IMR-90 (cell line): ENCODE measurements at regions not wholly inside any gene's neighbourhood (a gene's known extent, or its start where the extent isn't known, plus 50 kb on each side); places are given as distances from the start of the nearest gene placed in this dataset.
"Not testable (repeated sequence)": the region's sequence is repeated elsewhere in the genome, so short reads cannot be mapped to it uniquely, and the experiment has no call there.

Experiments
- ATAC-seq: fragments of 200-7000 bp; cut with Tn5 transposase; 2 replicates; pipeline ENCODE4 v1.9.1; 2020; ENCODE audit warnings: low read depth, mild to moderate bottlenecking, moderate library complexity
- BruUV-seq: library from RNA; stranded (reverse); fragments of 400-500 nt; replicated peaks from 2 replicates; lab custom pipeline; 2021; lab: Mats Ljungman, UMichigan
- CTCF ChIA-PET: fragments of 300-600 bp; formaldehyde crosslinking; extraction: SDS; loops from one replicate; lab custom pipeline; 2021; ENCODE audit warnings: antibody characterized with exemption; lab: Yijun Ruan, JAX
- POLR2A ChIA-PET: fragments of 300-600 bp; sonication (Branson Sonifier 250); formaldehyde crosslinking; loops from one replicate; lab custom pipeline; 2022; ENCODE audit warnings: antibody characterized with exemption; ENCODE audit not compliant: unreplicated experiment; lab: Charles Lee
- DNase-seq: peaks from one replicate; pipeline ENCODE4 v3.0.0; 2013
- H2AFZ ChIP-seq: replicated peaks from 2 replicates; pipeline ENCODE3; 2013; ENCODE audit warnings: low read length, mild to moderate bottlenecking; ENCODE audit not compliant: poor library complexity
- H2AK5ac ChIP-seq: 2 replicates; pipeline ENCODE4 v1.6.1; 2013; ENCODE audit warnings: low read depth, low read length, inconsistent platforms
- H2AK9ac ChIP-seq: replicated peaks from 2 replicates; pipeline ENCODE3; 2013; ENCODE audit warnings: mild to moderate bottlenecking, low read depth, low read length, moderate library complexity; ENCODE audit not compliant: poor library complexity
- H2BK120ac ChIP-seq: 2 replicates; pipeline ENCODE4 v1.6.1; 2013; ENCODE audit warnings: low read depth, low read length, inconsistent platforms
- H2BK15ac ChIP-seq: 3 replicates; pipeline ENCODE4 v1.6.1; 2013; ENCODE audit warnings: low read depth, low read length, inconsistent platforms
- H2BK20ac ChIP-seq: 2 replicates; pipeline ENCODE4 v1.6.1; 2013; ENCODE audit warnings: low read depth, mild to moderate bottlenecking, inconsistent platforms, low read length, moderate library complexity
- H2BK5ac ChIP-seq: 2 replicates; pipeline ENCODE4 v1.6.1; 2013; ENCODE audit warnings: mild to moderate bottlenecking, low read depth, low read length, inconsistent platforms; ENCODE audit not compliant: poor library complexity, severe bottlenecking
- H3K14ac ChIP-seq: replicated peaks from 2 replicates; pipeline ENCODE4 v1.6.1; 2013; ENCODE audit warnings: low read depth, low read length, inconsistent platforms
- H3K18ac ChIP-seq: 2 replicates; pipeline ENCODE4 v1.6.1; 2013; ENCODE audit warnings: low read depth, low read length, control low read depth
- H3K23ac ChIP-seq: 2 replicates; pipeline ENCODE4 v1.6.1; 2013; ENCODE audit warnings: low read depth, low read length, inconsistent platforms
- H3K27ac ChIP-seq: 2 replicates; pipeline ENCODE4 v1.5.1; 2013; ENCODE audit warnings: mild to moderate bottlenecking, control low read depth, low read length; ENCODE audit not compliant: insufficient read depth
- H3K27me3 ChIP-seq: 2 replicates; pipeline ENCODE4 v1.6.1; 2013; ENCODE audit warnings: low read length; ENCODE audit not compliant: control insufficient read depth, insufficient read depth
- H3K36me3 ChIP-seq: 2 replicates; pipeline ENCODE4 v1.6.1; 2013; ENCODE audit warnings: low read length, mixed read lengths; ENCODE audit not compliant: control insufficient read depth, insufficient read depth
- H3K4ac ChIP-seq: 2 replicates; pipeline ENCODE4 v1.6.1; 2013; ENCODE audit warnings: low read depth, low read length, inconsistent platforms
- H3K4me1 ChIP-seq: 2 replicates; pipeline ENCODE4 v1.6.1; 2013; ENCODE audit warnings: low read length, mixed read lengths; ENCODE audit not compliant: control insufficient read depth, insufficient read depth
- H3K4me2 ChIP-seq: 2 replicates; pipeline ENCODE4 v1.6.1; 2013; ENCODE audit warnings: low read depth, mild to moderate bottlenecking, control low read depth, low read length, moderate library complexity
- H3K4me3 ChIP-seq: 2 replicates; pipeline ENCODE4 v1.5.1; 2013; ENCODE audit warnings: low read depth, mild to moderate bottlenecking, control low read depth, low read length, moderate library complexity; ENCODE audit not compliant: insufficient read depth
- H3K56ac ChIP-seq: 2 replicates; pipeline ENCODE4 v1.6.1; 2013; ENCODE audit warnings: low read length, inconsistent platforms; ENCODE audit not compliant: insufficient read depth; ENCODE audit errors: extremely low read depth
- H3K79me1 ChIP-seq, 2 experiments: 2 replicates each; pipeline ENCODE4 v1.6.1; 2013; ENCODE audit warnings: low read length in 2 of 2, inconsistent platforms in 1 of 2, low read depth in 1 of 2
- H3K9ac ChIP-seq: 2 replicates; pipeline ENCODE4 v1.6.1; 2013; ENCODE audit warnings: low read depth, low read length, control low read depth
- H3K9me1 ChIP-seq: 2 replicates; pipeline ENCODE4 v1.6.1; 2013; ENCODE audit warnings: low read length, inconsistent platforms; ENCODE audit not compliant: insufficient read depth
- H3K9me3 ChIP-seq: 2 replicates; pipeline ENCODE4 v1.6.1; 2013; ENCODE audit warnings: low read length; ENCODE audit not compliant: control insufficient read depth, insufficient read depth
- H4K20me1 ChIP-seq: 2 replicates; pipeline ENCODE4 v1.6.1; 2013; ENCODE audit warnings: low read length, inconsistent platforms; ENCODE audit not compliant: insufficient read depth
- H4K5ac ChIP-seq: 2 replicates; pipeline ENCODE4 v1.6.1; 2013; ENCODE audit warnings: mild to moderate bottlenecking, low read depth, low read length, control low read depth
- H4K8ac ChIP-seq, 2 experiments: 2 replicates each; pipeline ENCODE4 v1.6.1; 2013; ENCODE audit warnings: low read depth in 2 of 2, low read length in 2 of 2, control low read depth in 1 of 2, inconsistent platforms in 1 of 2
- H4K91ac ChIP-seq: 2 replicates; pipeline ENCODE4 v1.6.1; 2013; ENCODE audit warnings: low read depth, low read length, inconsistent platforms; ENCODE audit not compliant: insufficient read depth
- WGBS, 2 experiments: methylation state at CpG; one replicate each; pipeline versions ENCODE4 v1.1.5 to v1.1.7; 2013; ENCODE audit warnings: missing lambda C conversion rate in 2 of 2; ENCODE audit not compliant: insufficient read length in 1 of 2; ENCODE audit errors: extremely low coverage in 2 of 2; 5-methylcytosine and 5-hydroxymethylcytosine counted together
- dilution Hi-C: fragments of 300-500 bp; cut with HindIII; formaldehyde crosslinking; loops from one replicate; pipeline ENCODE4 v1.14.3; 2018; ENCODE audit warnings: low sequenced_read_pairs; ENCODE audit not compliant: unreplicated experiment
- in situ Hi-C: fragments of 300-500 bp; cut with MboI; formaldehyde crosslinking; loops from 3 replicates; pipeline ENCODE4 v1.14.3; 2019; ENCODE audit warnings: low sequenced_read_pairs, inconsistent platforms, mixed read lengths
- intact Hi-C: fragments of 100-400 bp; cut with micrococcal nuclease; formaldehyde crosslinking; loops from 2 replicates; pipeline ENCODE4 v1.10.0; 2022

GRCh38 chr1:218935408-218935807 lies 238.3 kb upstream of the LYPLAL1 start:
- H3K36me3 ChIP-seq, H2BK20ac ChIP-seq, H3K4ac ChIP-seq, H2BK120ac ChIP-seq, POLR2A ChIA-PET, DNase-seq, H3K18ac ChIP-seq, CTCF ChIA-PET, H4K20me1 ChIP-seq, intact Hi-C loops, H3K4me3 ChIP-seq, H3K23ac ChIP-seq, H3K14ac ChIP-seq, H2BK15ac ChIP-seq, BruUV-seq, H3K9me3 ChIP-seq, H3K4me2 ChIP-seq, dilution Hi-C loops, H3K79me1 ChIP-seq, H3K9me1 ChIP-seq, H4K91ac ChIP-seq, H2AK5ac ChIP-seq, H2AK9ac ChIP-seq, H4K5ac ChIP-seq, H3K4me1 ChIP-seq, H3K56ac ChIP-seq, ATAC-seq, H3K27ac ChIP-seq, H2AFZ ChIP-seq, in situ Hi-C loops, H3K9ac ChIP-seq, H4K8ac ChIP-seq, H2BK5ac ChIP-seq, H3K27me3 ChIP-seq: not testable (repeated sequence)
- no CpG with 5 or more reads among the region's 2 CpGs for WGBS, 2 experiments
